HepG2 (cell line): ENCODE measurements at regions not wholly inside any gene's neighbourhood (a gene's known extent, or its start where the extent isn't known, plus 50 kb on each side); places are given as distances from the start of the nearest gene placed in this dataset.

Experiments used
- ATAC-seq: fragments of 200-7000 bp; cut with Tn5 transposase; 3 replicates; pipeline ENCODE4 v1.9.1; 2020; ENCODE audit warnings: mild to moderate bottlenecking, moderate library complexity
- BruUV-seq: library from RNA; stranded (reverse); fragments of 400-500 nt; replicated peaks from 2 replicates; lab custom pipeline; 2021; lab: Mats Ljungman, UMichigan
- CTCF ChIA-PET: fragments of 300-600 bp; formaldehyde crosslinking; extraction: SDS; loops from one replicate; lab custom pipeline; 2021; ENCODE audit warnings: low total read pairs, inconsistent platforms, low intra/inter-chr PET ratio; lab: Yijun Ruan, JAX
- POLR2A ChIA-PET: fragments of 350-600 bp; sonication (Branson Sonifier 250); formaldehyde crosslinking; loops from one replicate; lab custom pipeline; 2020; ENCODE audit warnings: antibody characterized with exemption, inconsistent platforms; lab: Yijun Ruan, JAX
- DNase-seq: peaks from one replicate; pipeline ENCODE4 v3.0.0-alpha.2; 2015; ENCODE audit warnings: low spot score
- FAIRE-seq: peaks from 3 replicates; lab custom pipeline; 2011; peaks lifted over from hg19 to GRCh38; lab: Jason Lieb, UNC
- H2AFZ ChIP-seq: one replicate; pipeline ENCODE4 v1.6.1; 2011; ENCODE audit warnings: low read length, inconsistent platforms
- H3K27ac ChIP-seq: fragments of 300-600 bp; 3 replicates; pipeline ENCODE4 v1.8.0; 2011; ENCODE audit warnings: mixed run types, mild to moderate bottlenecking, mixed read lengths, low read length, inconsistent platforms; ENCODE audit not compliant: insufficient read depth; ENCODE audit errors: extremely low read length
- H3K27me3 ChIP-seq, 2 experiments: fragments of 200-600 bp in 1 of 2; 2 replicates in 1 of 2; 3 replicates in 1 of 2; pipeline versions ENCODE4 v1.6.0 to v1.8.0; 2011; ENCODE audit warnings: low read length in 2 of 2, mild to moderate bottlenecking in 2 of 2, moderate library complexity in 2 of 2, inconsistent platforms in 1 of 2; ENCODE audit not compliant: insufficient read depth in 2 of 2, control insufficient read depth in 1 of 2
- H3K36me3 ChIP-seq, 2 experiments: fragments of 200-600 bp in 1 of 2; replicated peaks in 1 of 2; 2 replicates in 1 of 2; 3 replicates in 1 of 2; pipeline versions ENCODE4 v1.5.1 to v1.8.0; 2011; ENCODE audit warnings: low read length in 2 of 2, inconsistent platforms in 1 of 2; ENCODE audit not compliant: insufficient read depth in 2 of 2, control insufficient read depth in 1 of 2
- H3K4me1 ChIP-seq: 2 replicates; pipeline ENCODE4 v1.5.1; 2012; ENCODE audit warnings: low read length, inconsistent platforms; ENCODE audit not compliant: insufficient read depth
- H3K4me2 ChIP-seq: 2 replicates; pipeline ENCODE4 v1.6.0; 2011; ENCODE audit warnings: low read depth, low read length, inconsistent platforms
- H3K4me3 ChIP-seq, 3 experiments: fragments of 200-600 bp in 1 of 3; sonication (generic), shearing (Covaris generic) in 1 of 3; replicated peaks in 1 of 3; 2 replicates each; pipeline ENCODE4 v1.5.1; 2011 to 2016; ENCODE audit warnings: low read length in 3 of 3, inconsistent platforms in 2 of 3, low read depth in 2 of 3, mild to moderate bottlenecking in 2 of 3, control low read depth in 1 of 3, mixed read lengths in 1 of 3; ENCODE audit not compliant: insufficient read depth in 1 of 3
- H3K79me2 ChIP-seq: one replicate; pipeline ENCODE4 v1.6.1; 2011; ENCODE audit warnings: low read length, inconsistent platforms; ENCODE audit not compliant: insufficient read depth
- H3K9ac ChIP-seq: 2 replicates; pipeline ENCODE4 v1.6.0; 2011; ENCODE audit warnings: mild to moderate bottlenecking, low read depth, low read length, inconsistent platforms; ENCODE audit not compliant: insufficient read depth
- H3K9me3 ChIP-seq: 2 replicates; pipeline ENCODE4 v1.5.1; 2012; ENCODE audit warnings: mild to moderate bottlenecking, low read length
- H4K20me1 ChIP-seq: 2 replicates; pipeline ENCODE4 v1.6.0; 2011; ENCODE audit warnings: inconsistent platforms, mild to moderate bottlenecking, low read length, moderate library complexity; ENCODE audit not compliant: insufficient read depth
- ATF7 ChIP-seq, 2 experiments: fragments of 450-650 bp in 1 of 2; sonication (generic) in 1 of 2; formaldehyde crosslinking in 1 of 2; IDR thresholded peaks; 2 replicates each; pipeline versions ENCODE4 v1.4.0 to v1.6.1; 2016 to 2020; ENCODE audit warnings: antibody characterized with exemption in 1 of 2, mild to moderate bottlenecking in 1 of 2, missing genetic modification reagents in 1 of 2
- CC2D1A ChIP-seq: sonication (generic); formaldehyde crosslinking; IDR thresholded peaks from 2 replicates; pipeline ENCODE4 v1.8.1; 2023; ENCODE audit warnings: mild to moderate bottlenecking, missing genetic modification reagents
- CCDC6 ChIP-seq: sonication (generic); formaldehyde crosslinking; IDR thresholded peaks from 2 replicates; pipeline ENCODE4 v1.8.1; 2022; ENCODE audit warnings: mild to moderate bottlenecking, missing genetic modification reagents, moderate library complexity
- GPN1 ChIP-seq: sonication (generic); formaldehyde crosslinking; IDR thresholded peaks from 2 replicates; pipeline ENCODE4 v1.5.1; 2020; ENCODE audit warnings: missing genetic modification reagents, borderline replicate concordance
- JARID2 ChIP-seq: sonication (generic); formaldehyde crosslinking; IDR thresholded peaks from 2 replicates; pipeline ENCODE4 v1.8.1; 2023; ENCODE audit warnings: missing genetic modification reagents, inconsistent platforms; ENCODE audit not compliant: insufficient replicate concordance
- MED1 ChIP-seq: sonication (generic); formaldehyde crosslinking; IDR thresholded peaks from 2 replicates; pipeline ENCODE4 v1.4.0; 2020; ENCODE audit warnings: missing genetic modification reagents
- MTF2 ChIP-seq: sonication (generic); formaldehyde crosslinking; IDR thresholded peaks from 2 replicates; pipeline ENCODE4 v1.5.0; 2020; ENCODE audit warnings: missing genetic modification reagents, borderline replicate concordance
- SPEN ChIP-seq: sonication (generic); formaldehyde crosslinking; IDR thresholded peaks from 2 replicates; pipeline ENCODE4 v1.5.1; 2020; ENCODE audit warnings: low read depth, mild to moderate bottlenecking, missing genetic modification reagents
- TBP ChIP-seq: sonication (generic); formaldehyde crosslinking; IDR thresholded peaks from 2 replicates; pipeline ENCODE4 v1.5.0; 2020; ENCODE audit warnings: missing genetic modification reagents
- TCF12 ChIP-seq, 2 experiments: fragments of 450-650 bp in 1 of 2; sonication (generic) in 1 of 2; formaldehyde crosslinking in 1 of 2; IDR thresholded peaks; 2 replicates each; pipeline versions ENCODE4 v1.6.1 to v1.8.0; 2017 to 2022; ENCODE audit warnings: antibody characterized with exemption in 1 of 2, mild to moderate bottlenecking in 1 of 2, missing genetic modification reagents in 1 of 2, moderate library complexity in 1 of 2
- THAP11 ChIP-seq: IDR thresholded peaks from 2 replicates; pipeline ENCODE4 v1.6.1; 2016; ENCODE audit warnings: missing biosample characterization, missing genetic modification reagents
- TOPORS ChIP-seq: sonication (generic); formaldehyde crosslinking; IDR thresholded peaks from 2 replicates; pipeline ENCODE4 v1.8.0; 2023; ENCODE audit warnings: mild to moderate bottlenecking, missing genetic modification reagents
- ZFP1 ChIP-seq: IDR thresholded peaks from 2 replicates; pipeline ENCODE4 v1.6.1; 2016
- ZNF225 ChIP-seq: sonication (generic); formaldehyde crosslinking; IDR thresholded peaks from 2 replicates; pipeline ENCODE4 v1.4.0; 2020; ENCODE audit warnings: mild to moderate bottlenecking, missing genetic modification reagents
- ZNF234 ChIP-seq: sonication (generic); formaldehyde crosslinking; conservative IDR thresholded peaks from 2 replicates; pipeline ENCODE4 v1.5.1; 2020; ENCODE audit warnings: mild to moderate bottlenecking, missing genetic modification reagents
- ZNF251 ChIP-seq: sonication (generic); formaldehyde crosslinking; IDR thresholded peaks from 2 replicates; pipeline ENCODE4 v1.9.0; 2021; ENCODE audit warnings: mild to moderate bottlenecking, missing genetic modification reagents
- ZNF484 ChIP-seq: sonication (generic); formaldehyde crosslinking; IDR thresholded peaks from 2 replicates; pipeline ENCODE4 v1.5.1; 2020; ENCODE audit warnings: mild to moderate bottlenecking, low read depth, missing genetic modification reagents, borderline replicate concordance
- ZNF558 ChIP-seq: sonication (generic); formaldehyde crosslinking; IDR thresholded peaks from 2 replicates; pipeline ENCODE4 v1.9.0; 2022; ENCODE audit warnings: mild to moderate bottlenecking, missing genetic modification reagents, borderline replicate concordance
- ZNF562 ChIP-seq: sonication (generic); formaldehyde crosslinking; IDR thresholded peaks from 2 replicates; pipeline ENCODE4 v1.8.0; 2022; ENCODE audit warnings: missing genetic modification reagents, borderline replicate concordance
- ZNF570 ChIP-seq: sonication (generic); formaldehyde crosslinking; IDR thresholded peaks from 2 replicates; pipeline ENCODE4 v1.4.0; 2020; ENCODE audit warnings: mild to moderate bottlenecking, missing genetic modification reagents, borderline replicate concordance
- ZNF576 ChIP-seq: sonication (generic); formaldehyde crosslinking; IDR thresholded peaks from 2 replicates; pipeline ENCODE4 v1.4.0; 2020; ENCODE audit warnings: mild to moderate bottlenecking, missing genetic modification reagents
- ZNF674 ChIP-seq: sonication (generic); formaldehyde crosslinking; IDR thresholded peaks from 2 replicates; pipeline ENCODE4 v1.5.0; 2020; ENCODE audit warnings: low read depth, mild to moderate bottlenecking, missing genetic modification reagents
- WGBS: methylation state at CpG from one replicate; pipeline ENCODE4 v1.1.6; 2017; ENCODE audit warnings: low lambda C conversion rate; 5-methylcytosine and 5-hydroxymethylcytosine counted together
- in situ Hi-C: cut with HindIII; loops from 2 replicates; pipeline ENCODE4 v1.10.0; 2017; ENCODE audit warnings: low pct_unique_long_range_greater_than_20kb; ENCODE audit not compliant: extremely low pct_ligation_motif_present
- intact Hi-C: fragments of 100-400 bp; cut with micrococcal nuclease; formaldehyde crosslinking; loops from one replicate; pipeline ENCODE4 v1.10.0; 2022; ENCODE audit not compliant: unreplicated experiment
- TF ChIP-seq, protein P1 (sequence below): sonication (generic); formaldehyde crosslinking; IDR thresholded peaks from 2 replicates; pipeline ENCODE4 v1.5.0; 2020; ENCODE audit warnings: missing genetic modification reagents

GRCh38 chr4:97317201-97317600, 826.1 kb downstream of the STPG2 start:
- no peaks in the 10 kb centered on the region for H4K20me1 ChIP-seq
- WGBS = 3% methylated on average over 2 of the region's 2 CpGs
- CTCF ChIA-PET = no interaction called here

DNA sequence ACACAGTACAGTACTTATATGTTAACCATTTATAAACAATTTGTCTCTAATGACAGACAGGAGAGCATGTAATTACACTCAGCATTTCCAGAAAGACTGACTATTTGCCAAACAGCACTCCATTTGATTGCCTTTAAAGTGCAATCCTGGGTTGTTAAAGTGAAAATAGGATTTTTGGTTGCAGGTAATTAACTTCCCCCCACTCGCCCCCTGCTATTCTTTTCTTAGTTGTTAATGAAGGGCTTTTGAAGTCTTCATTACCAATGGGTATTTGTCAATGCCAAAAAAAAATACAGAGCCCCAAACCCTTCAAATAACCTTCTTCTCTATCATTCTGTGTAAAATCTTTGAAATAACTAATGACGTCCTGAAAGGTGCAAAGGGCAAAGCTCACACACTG, 825.6 kb downstream of the STPG2 start:
- FAIRE-seq (no peak), ATAC-seq (no peak), DNase-seq (no peak)
- Histone ChIP-seq H3K9me3 (peaks cover 74% of the 10 kb centered on the region), H3K27me3 (no peaks in the 10 kb centered on the region), H4K20me1 (no peaks in the 10 kb centered on the region), H3K27ac (no peak overlapping the region), H3K4me1 (no peaks in the 10 kb centered on the region), H3K9ac (no peak overlapping the region)
- POLR2A ChIA-PET = no interaction called here
- CTCF ChIA-PET = no interaction called here
- BruUV-seq = no TSS peak
- in situ Hi-C loops = no loop called here
- TF ChIP-seq MED1 (CRISPR knock-in tag) = no peak
- no peak for TF ChIP-seq ZNF558 (CRISPR knock-in tag)
- no peak for TF ChIP-seq ZNF484 (CRISPR knock-in tag)
- TF ChIP-seq SPEN (CRISPR knock-in tag) = no peak
- TF ChIP-seq ZFP1 = no peak
- TF ChIP-seq TCF12 (IDR thresholded peaks at IDR 0.05) = no peak
- no peak for TF ChIP-seq TCF12 (CRISPR knock-in tag; IDR thresholded peaks at IDR 0.05)
- TF ChIP-seq CC2D1A (CRISPR knock-in tag) = no peak
- no peak for TF ChIP-seq MTF2
- no peak for TF ChIP-seq ZNF562
- no peak for TF ChIP-seq GPN1 (CRISPR knock-in tag)
- no peak for TF ChIP-seq THAP11 (CRISPR knock-in tag)
- no peak for TF ChIP-seq TBP (CRISPR knock-in tag)
- no peak for TF ChIP-seq ZNF570 (CRISPR knock-in tag)
- TF ChIP-seq ZNF576 (CRISPR knock-in tag) = no peak
- TF ChIP-seq CCDC6 (CRISPR knock-in tag) = no peak
- no peak for TF ChIP-seq ZNF225 (CRISPR knock-in tag)
- no peak for TF ChIP-seq JARID2 (CRISPR knock-in tag)
- TF ChIP-seq TOPORS (CRISPR knock-in tag) = no peak
- TF ChIP-seq, all 625 proteins: peak for 0
- intact Hi-C loops = no loop called here
- Histone ChIP-seq H2AFZ (no peak overlapping the region), H3K36me3 (no peaks in the 10 kb centered on the region), H3K4me2 (no peak overlapping the region), H3K4me3 (no peak overlapping the region), H3K79me2 (no peaks in the 10 kb centered on the region)
- WGBS = 2% methylated on average over 2 of the region's 2 CpGs

More at GRCh38 chr4:97317201-97317600, 826.1 kb downstream of the STPG2 start:
- peaks cover 74% of the 10 kb centered on the region for H3K9me3 ChIP-seq
- BruUV-seq = no TSS peak
- H3K9ac ChIP-seq = no peak overlapping the region
- H2AFZ ChIP-seq = no peak overlapping the region
- H3K27ac ChIP-seq = no peak overlapping the region
- H3K4me3 ChIP-seq = no peak overlapping the region
- intact Hi-C loops (no loop called here), in situ Hi-C loops (no loop called here)
- POLR2A ChIA-PET = no interaction called here
- FAIRE-seq (no peak), ATAC-seq (no peak), DNase-seq (no peak)
- no peaks in the 10 kb centered on the region for H3K79me2 ChIP-seq
- no peaks in the 10 kb centered on the region for H3K27me3 ChIP-seq
- no peak for TF ChIP-seq ZNF251 (CRISPR knock-in tag)
- TF ChIP-seq, protein P1, sequence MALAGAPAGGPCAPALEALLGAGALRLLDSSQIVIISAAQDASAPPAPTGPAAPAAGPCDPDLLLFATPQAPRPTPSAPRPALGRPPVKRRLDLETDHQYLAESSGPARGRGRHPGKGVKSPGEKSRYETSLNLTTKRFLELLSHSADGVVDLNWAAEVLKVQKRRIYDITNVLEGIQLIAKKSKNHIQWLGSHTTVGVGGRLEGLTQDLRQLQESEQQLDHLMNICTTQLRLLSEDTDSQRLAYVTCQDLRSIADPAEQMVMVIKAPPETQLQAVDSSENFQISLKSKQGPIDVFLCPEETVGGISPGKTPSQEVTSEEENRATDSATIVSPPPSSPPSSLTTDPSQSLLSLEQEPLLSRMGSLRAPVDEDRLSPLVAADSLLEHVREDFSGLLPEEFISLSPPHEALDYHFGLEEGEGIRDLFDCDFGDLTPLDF (CRISPR knock-in tag) = no peak
- no peak for TF ChIP-seq ZNF674
- peak; percentile 72 for TF ChIP-seq ATF7 (IDR thresholded peaks at IDR 0.05)
- no peak for TF ChIP-seq ATF7 (CRISPR knock-in tag; IDR thresholded peaks at IDR 0.05)
- no peak for TF ChIP-seq ZNF234 (CRISPR knock-in tag)
- no peak overlapping the region for H3K4me2 ChIP-seq
- H3K4me1 ChIP-seq = no peaks in the 10 kb centered on the region
- H3K36me3 ChIP-seq = no peaks in the 10 kb centered on the region
